Suprapubic skin (tissue), 4 donors: ENCODE measurements at regions not wholly inside any gene's neighbourhood (a gene's known extent, or its start where the extent isn't known, plus 50 kb on each side); places are given as distances from the start of the nearest gene placed in this dataset.

Source experiments
- CTCF ChIP-seq, 2 donors: fragments of 200-600 bp in 1 of 2; fragments of 450-650 bp in 1 of 2; sonication (generic) in 1 of 2; IDR thresholded peaks; one replicate each; pipeline ENCODE4 v1.5.1; 2016 to 2019; ENCODE audit warnings: antibody characterized with exemption in 2 of 2, mild to moderate bottlenecking in 1 of 2, moderate library complexity in 1 of 2
- EP300 ChIP-seq: sonication (generic); formaldehyde crosslinking; IDR thresholded peaks from one replicate; pipeline ENCODE4 v1.6.1; 2017; ENCODE audit warnings: antibody characterized with exemption
- POLR2A ChIP-seq, 2 donors: fragments of 450-650 bp; IDR thresholded peaks; one replicate each; pipeline ENCODE4 v1.6.1; 2017; ENCODE audit warnings: antibody characterized with exemption in 2 of 2, mild to moderate bottlenecking in 2 of 2, moderate library complexity in 2 of 2
- POLR2AphosphoS5 ChIP-seq, 3 donors: sonication (generic); formaldehyde crosslinking; IDR thresholded peaks; one replicate each; pipeline ENCODE4 v1.6.1; 2017; ENCODE audit warnings: antibody characterized with exemption in 3 of 3

GRCh38 chr4:125091101-125091500, 223.7 kb upstream of the FAT4 start:
- no peak for TF ChIP-seq CTCF (IDR thresholded peaks at IDR 0.05)
- TF ChIP-seq POLR2A (IDR thresholded peaks at IDR 0.05), result no peak
- no peak for TF ChIP-seq POLR2AphosphoS5 (IDR thresholded peaks at IDR 0.05)
- TF ChIP-seq EP300, result no peak
